ENCODE measurements at regions not wholly inside any gene's neighbourhood (a gene's known extent, or its start where the extent isn't known, plus 50 kb on each side); places are given as distances from the start of the nearest gene placed in this dataset.

DNA sequence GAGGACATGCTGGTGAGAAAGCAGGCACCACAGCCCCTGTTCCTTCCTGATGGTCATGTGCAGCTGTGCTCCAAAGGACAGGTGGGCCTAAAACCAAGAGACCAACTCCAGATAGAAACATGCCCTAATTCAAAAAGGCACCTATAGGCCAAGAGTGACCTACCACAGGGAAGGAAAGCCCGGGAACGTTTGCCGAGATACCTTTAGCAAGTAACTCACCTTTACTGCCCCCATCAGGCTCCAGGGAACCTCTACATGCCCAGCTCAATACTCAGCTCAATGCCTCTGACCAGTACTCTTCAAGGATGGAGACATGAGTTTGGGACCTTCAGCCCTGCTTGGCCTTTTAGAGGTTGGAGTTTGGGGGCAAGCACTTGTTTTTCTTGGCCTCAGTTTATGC lies 172.8 kb upstream of the FSTL4 start:
- no peak overlapping the region for H3K4me3 ChIP-seq (ENCODE audit: low read depth, low read length)
- TF ChIP-seq, protein P1, sequence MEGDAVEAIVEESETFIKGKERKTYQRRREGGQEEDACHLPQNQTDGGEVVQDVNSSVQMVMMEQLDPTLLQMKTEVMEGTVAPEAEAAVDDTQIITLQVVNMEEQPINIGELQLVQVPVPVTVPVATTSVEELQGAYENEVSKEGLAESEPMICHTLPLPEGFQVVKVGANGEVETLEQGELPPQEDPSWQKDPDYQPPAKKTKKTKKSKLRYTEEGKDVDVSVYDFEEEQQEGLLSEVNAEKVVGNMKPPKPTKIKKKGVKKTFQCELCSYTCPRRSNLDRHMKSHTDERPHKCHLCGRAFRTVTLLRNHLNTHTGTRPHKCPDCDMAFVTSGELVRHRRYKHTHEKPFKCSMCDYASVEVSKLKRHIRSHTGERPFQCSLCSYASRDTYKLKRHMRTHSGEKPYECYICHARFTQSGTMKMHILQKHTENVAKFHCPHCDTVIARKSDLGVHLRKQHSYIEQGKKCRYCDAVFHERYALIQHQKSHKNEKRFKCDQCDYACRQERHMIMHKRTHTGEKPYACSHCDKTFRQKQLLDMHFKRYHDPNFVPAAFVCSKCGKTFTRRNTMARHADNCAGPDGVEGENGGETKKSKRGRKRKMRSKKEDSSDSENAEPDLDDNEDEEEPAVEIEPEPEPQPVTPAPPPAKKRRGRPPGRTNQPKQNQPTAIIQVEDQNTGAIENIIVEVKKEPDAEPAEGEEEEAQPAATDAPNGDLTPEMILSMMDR (IDR thresholded peaks at IDR 0.05; ENCODE audit: borderline replicate concordance, insufficient read depth, low read depth, low read length), result 0 out of 2 replicates have a peak, but pooled peaks have one; percentile 8

DNA sequence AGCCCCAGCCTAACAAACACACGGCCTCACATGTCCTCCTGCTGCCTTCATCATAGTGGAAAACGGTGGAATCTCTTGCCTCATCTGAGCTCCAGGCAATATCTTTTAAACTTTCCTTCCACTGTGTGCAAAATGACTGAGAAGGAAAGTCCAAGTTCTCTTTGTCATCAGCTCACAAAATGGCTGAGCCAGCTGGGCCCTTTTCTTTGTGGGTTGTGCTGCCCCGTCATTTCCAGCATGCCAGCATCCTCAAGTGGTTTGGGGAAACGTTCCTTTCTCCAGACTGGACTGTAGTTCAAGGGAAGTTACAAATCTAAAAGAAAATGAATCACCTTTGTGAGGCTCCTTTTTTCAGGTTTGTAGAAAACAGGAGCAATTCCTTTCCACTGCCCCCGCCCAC lies 171.1 kb upstream of the FSTL4 start:
- TF ChIP-seq, protein P1 (IDR thresholded peaks at IDR 0.05; ENCODE audit: borderline replicate concordance, insufficient read depth, low read depth, low read length), result no peak
- H3K4me3 ChIP-seq (ENCODE audit: low read depth, low read length), result no peak overlapping the region

DNA sequence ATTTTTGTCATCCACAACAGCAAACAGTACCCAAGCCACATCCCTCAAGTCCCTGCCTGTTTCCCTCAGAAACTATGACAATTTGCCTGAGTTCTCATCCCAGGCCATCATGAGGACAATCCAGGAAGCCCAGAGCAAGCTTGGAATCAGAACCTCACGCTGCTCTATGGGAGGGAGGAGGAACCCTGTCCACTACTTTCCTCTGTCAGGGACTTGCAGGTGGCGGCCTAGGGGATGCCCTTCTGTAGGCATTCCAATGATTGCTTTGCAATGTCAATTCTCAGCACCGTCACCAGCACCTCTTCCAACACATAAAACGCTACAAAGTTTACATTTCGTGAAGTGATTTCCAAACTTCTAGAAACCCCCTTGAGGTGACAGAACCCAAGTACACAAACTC lies 170.4 kb upstream of the FSTL4 start:
- no peak overlapping the region for H3K4me3 ChIP-seq (ENCODE audit: low read depth, low read length)
- TF ChIP-seq, protein P1 (IDR thresholded peaks at IDR 0.05; ENCODE audit: borderline replicate concordance, insufficient read depth, low read depth, low read length), result no peak

DNA sequence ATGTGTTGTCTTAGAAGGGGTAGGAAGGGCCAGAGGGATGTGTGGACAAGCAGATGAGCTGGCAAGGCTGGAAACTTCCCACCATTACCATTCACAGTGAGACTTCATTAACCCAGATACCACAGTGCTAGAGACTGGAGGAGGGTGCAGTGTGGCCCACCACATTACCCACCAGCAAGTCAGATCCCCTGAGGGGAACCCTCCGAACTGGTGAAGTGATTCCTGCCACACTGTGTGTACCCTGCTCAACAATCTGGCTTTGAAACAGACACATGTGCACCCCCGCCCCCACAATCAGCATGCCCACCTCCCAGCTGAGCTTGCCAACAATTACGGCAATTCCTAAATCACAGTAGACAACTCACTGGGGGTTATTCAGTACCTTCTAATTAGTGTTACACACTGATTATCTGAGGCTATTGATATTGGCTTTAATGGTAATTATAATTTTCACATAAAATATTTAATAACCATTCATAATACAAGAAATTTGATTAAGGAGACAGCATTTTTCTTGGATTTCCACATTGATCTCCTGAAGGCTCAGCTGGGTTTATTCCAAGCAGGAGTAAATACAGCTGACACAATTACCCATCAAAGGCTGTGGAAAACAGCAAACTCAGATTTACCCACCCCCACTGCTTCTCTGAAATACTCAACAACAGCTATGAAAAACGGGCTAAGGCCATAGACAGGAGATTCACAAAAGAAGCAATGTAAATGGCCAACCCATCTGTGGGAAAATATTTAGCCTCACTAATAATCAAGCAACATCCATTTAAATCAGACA lies 169.3 kb upstream of the FSTL4 start:
- H3K4me3 ChIP-seq (ENCODE audit: low read depth, low read length), result no peak overlapping the region
- TF ChIP-seq, protein P1 (IDR thresholded peaks at IDR 0.05; ENCODE audit: borderline replicate concordance, insufficient read depth, low read depth, low read length), result no peak

DNA sequence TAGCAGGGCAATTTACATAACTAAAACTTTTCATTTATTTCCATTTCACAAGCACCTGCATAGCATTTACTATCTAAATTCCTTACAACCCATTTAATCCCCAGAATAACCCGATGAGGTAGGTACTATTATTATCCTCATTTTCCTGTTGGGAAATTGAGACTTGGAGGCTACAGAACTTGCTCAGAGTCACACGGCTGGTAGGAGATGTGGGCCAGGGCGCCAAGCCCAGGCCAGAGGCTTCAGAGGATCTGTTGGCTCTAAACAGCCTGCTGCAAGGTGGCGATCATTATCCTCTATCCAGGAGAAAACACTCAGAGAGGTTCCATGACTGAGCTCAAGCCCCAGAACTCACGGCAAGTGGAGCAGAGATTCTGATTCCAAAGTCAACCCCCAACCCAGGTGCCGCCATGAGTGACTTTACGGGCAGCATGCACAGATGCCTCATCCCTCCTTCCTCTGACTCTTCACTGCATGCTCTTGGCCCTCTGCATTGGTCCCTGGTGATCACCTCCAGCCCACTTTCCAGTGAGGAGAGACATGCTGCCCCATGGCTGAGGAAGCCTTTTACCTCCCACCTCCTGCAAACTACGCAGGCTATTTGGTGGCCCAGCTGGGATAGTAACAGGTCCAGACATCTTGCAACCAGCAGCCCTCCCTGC lies 168.4 kb upstream of the FSTL4 start:
- no peak overlapping the region for H3K4me3 ChIP-seq (ENCODE audit: low read depth, low read length)
- TF ChIP-seq, protein P1 (IDR thresholded peaks at IDR 0.05; ENCODE audit: borderline replicate concordance, insufficient read depth, low read depth, low read length), result no peak

DNA sequence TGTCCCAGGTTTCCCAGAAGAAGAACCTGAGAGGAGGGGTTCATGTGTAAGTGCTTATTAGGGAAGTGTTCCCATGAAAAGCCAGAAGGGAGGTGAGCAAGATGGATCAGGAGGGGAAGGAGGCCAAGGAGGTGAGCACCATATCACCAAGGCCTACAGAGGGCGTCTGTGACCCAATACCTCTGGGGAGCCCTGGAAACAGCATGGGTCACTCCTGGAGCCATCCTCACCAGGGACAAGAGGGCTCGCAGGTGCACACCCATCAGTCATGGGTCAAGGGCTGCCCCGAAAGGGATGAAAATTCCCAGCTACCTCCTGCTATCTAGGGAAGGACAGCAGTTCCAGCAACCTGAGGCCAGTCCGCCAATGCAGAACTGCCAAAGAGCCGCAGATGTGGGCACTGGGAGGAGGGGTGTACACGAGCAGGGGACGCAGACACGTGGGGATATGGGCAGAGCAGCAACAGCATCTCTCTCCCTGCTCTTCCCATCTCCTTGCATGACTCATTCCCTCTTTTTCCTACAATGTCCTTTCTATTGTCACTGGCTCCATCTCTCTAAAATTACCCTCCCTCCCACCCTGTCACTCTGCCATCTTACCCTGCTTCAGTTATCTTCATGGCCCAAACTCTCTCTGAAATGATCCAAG lies 167.6 kb upstream of the FSTL4 start:
- TF ChIP-seq, protein P1 (IDR thresholded peaks at IDR 0.05; ENCODE audit: borderline replicate concordance, insufficient read depth, low read depth, low read length), result peak; percentile 59
- H3K4me3 ChIP-seq (ENCODE audit: low read depth, low read length), result no peak overlapping the region

Data from GM12875 (cell line).